ENCODE measurements at regions not wholly inside any gene's neighbourhood (a gene's known extent, or its start where the extent isn't known, plus 50 kb on each side); places are given as distances from the start of the nearest gene placed in this dataset.

- TF ChIP-seq, protein P1, sequence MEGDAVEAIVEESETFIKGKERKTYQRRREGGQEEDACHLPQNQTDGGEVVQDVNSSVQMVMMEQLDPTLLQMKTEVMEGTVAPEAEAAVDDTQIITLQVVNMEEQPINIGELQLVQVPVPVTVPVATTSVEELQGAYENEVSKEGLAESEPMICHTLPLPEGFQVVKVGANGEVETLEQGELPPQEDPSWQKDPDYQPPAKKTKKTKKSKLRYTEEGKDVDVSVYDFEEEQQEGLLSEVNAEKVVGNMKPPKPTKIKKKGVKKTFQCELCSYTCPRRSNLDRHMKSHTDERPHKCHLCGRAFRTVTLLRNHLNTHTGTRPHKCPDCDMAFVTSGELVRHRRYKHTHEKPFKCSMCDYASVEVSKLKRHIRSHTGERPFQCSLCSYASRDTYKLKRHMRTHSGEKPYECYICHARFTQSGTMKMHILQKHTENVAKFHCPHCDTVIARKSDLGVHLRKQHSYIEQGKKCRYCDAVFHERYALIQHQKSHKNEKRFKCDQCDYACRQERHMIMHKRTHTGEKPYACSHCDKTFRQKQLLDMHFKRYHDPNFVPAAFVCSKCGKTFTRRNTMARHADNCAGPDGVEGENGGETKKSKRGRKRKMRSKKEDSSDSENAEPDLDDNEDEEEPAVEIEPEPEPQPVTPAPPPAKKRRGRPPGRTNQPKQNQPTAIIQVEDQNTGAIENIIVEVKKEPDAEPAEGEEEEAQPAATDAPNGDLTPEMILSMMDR (IDR thresholded peaks at IDR 0.05) = no peak
- TF ChIP-seq POLR2A (IDR thresholded peaks at IDR 0.05) = no peak
These were observed 70.4 kb upstream of the ARHGEF26 start for GRCh38 chr3:154050766-154051165.

Measured in heart left ventricle (tissue), 13 donors.